ENCODE measurements at regions not wholly inside any gene's neighbourhood (a gene's known extent, or its start where the extent isn't known, plus 50 kb on each side); places are given as distances from the start of the nearest gene placed in this dataset.

- DNase-seq: no peak
- H3K9ac ChIP-seq (ENCODE audit: extremely low read depth, insufficient read length, low read length): no peak overlapping the region
- H2AFZ ChIP-seq (ENCODE audit: low read length): no peak overlapping the region
- H3K9me3 Mint-ChIP-seq: peaks cover 0 to 2% of the 10 kb centered on the region in 2 experiments; a peak in 1 of 5 replicates
- H2BK20ac ChIP-seq (ENCODE audit: low read depth, low read length, poor library complexity, severe bottlenecking): no peak overlapping the region
- H3K56ac ChIP-seq (ENCODE audit: insufficient read length, low read depth, low read length): no peak overlapping the region
- H3K27me3 Mint-ChIP-seq (ENCODE audit: low read depth): no peaks in the 10 kb centered on the region
- peaks cover 0 to 1% (median 0%) of the 10 kb centered on the region in 3 experiments; a peak in 2 of 7 replicates for H3K36me3 Mint-ChIP-seq (ENCODE audit: insufficient read depth in 1 of 3, low read depth in 3 of 3)
- H3K79me1 ChIP-seq (ENCODE audit: insufficient read depth, low read depth, low read length, poor library complexity, severe bottlenecking): no peaks in the 10 kb centered on the region
- no peaks in the 10 kb centered on the region for H3K79me2 ChIP-seq (ENCODE audit: insufficient read depth, low read length)
- no peaks in the 10 kb centered on the region for H4K20me1 ChIP-seq (ENCODE audit: control insufficient read depth, insufficient read depth, insufficient read length)
- H3K23ac ChIP-seq (ENCODE audit: insufficient read length, low read depth, low read length): no peak overlapping the region
- H3K27ac ChIP-seq (ENCODE audit: insufficient read length, low read depth, low read length): no peak overlapping the region
- no peak overlapping the region for H3T11ph ChIP-seq (ENCODE audit: low read length)
- no peaks in the 10 kb centered on the region for H3K27me3 ChIP-seq (ENCODE audit: insufficient read depth, low read length)
- H3K4ac ChIP-seq (ENCODE audit: low read depth, low read length): no peak overlapping the region
- peaks cover 43 to 64% of the 10 kb centered on the region in 2 experiments for H3K4me1 Mint-ChIP-seq
- H3K4me1 ChIP-seq (ENCODE audit: insufficient read depth, low read length): peaks cover 17% of the 10 kb centered on the region; the same call in 1 of the 2 replicates
- no peak overlapping the region for H3K27ac Mint-ChIP-seq
- no peak overlapping the region for H3K4me2 ChIP-seq (ENCODE audit: insufficient read depth, insufficient read length, low read length)
- no peaks in the 10 kb centered on the region for H3K23me2 ChIP-seq (ENCODE audit: insufficient read length, low read depth, low read length, poor library complexity, severe bottlenecking)
- H3K14ac ChIP-seq (ENCODE audit: insufficient read depth, low read length): no peak overlapping the region
- no peak overlapping the region for H2AK5ac ChIP-seq (ENCODE audit: insufficient read length, low read length)
- no peaks in the 10 kb centered on the region for H3K9me3 ChIP-seq (ENCODE audit: control insufficient read depth, low read depth, low read length)
- no peak overlapping the region for H2BK12ac ChIP-seq (ENCODE audit: insufficient read length, low read depth, low read length)
- H4K8ac ChIP-seq (replicated peaks; ENCODE audit: insufficient read length, low read depth, low read length): no peak overlapping the region
- H3K4me3 Mint-ChIP-seq: no peak overlapping the region
- no CpG with 5 or more reads among the region's 1 CpG for WGBS (ENCODE audit: extremely low coverage, insufficient read length, low lambda C conversion rate)
- no peak overlapping the region for H2BK120ac ChIP-seq (ENCODE audit: low read depth, low read length, poor library complexity, severe bottlenecking)
- no peak overlapping the region for H4K5ac ChIP-seq (ENCODE audit: insufficient read length, low read depth, low read length)
- no peak overlapping the region for H2BK15ac ChIP-seq (ENCODE audit: low read depth, low read length)
- no peak overlapping the region for H3K18ac ChIP-seq (ENCODE audit: insufficient read length, low read depth, low read length)
- TF ChIP-seq CTCF (conservative IDR thresholded peaks at IDR 0.05): no peak
- no peak overlapping the region for H4K91ac ChIP-seq (ENCODE audit: insufficient read length, low read depth, low read length)
- H2BK5ac ChIP-seq (ENCODE audit: insufficient read length, low read length): no peak overlapping the region
These were observed 59.0 kb downstream of the PTTG1 start for GRCh38 chr5:160480652-160481051.
